HL-60/S4 (cell line): ENCODE measurements at regions not wholly inside any gene's neighbourhood (a gene's known extent, or its start where the extent isn't known, plus 50 kb on each side); places are given as distances from the start of the nearest gene placed in this dataset.

Experiments used
- in situ Hi-C: fragments of 300-500 bp; cut with MboI; formaldehyde crosslinking; loops from 2 replicates; pipeline ENCODE4 v1.14.3; 2022; ENCODE audit warnings: low sequenced_read_pairs

DNA sequence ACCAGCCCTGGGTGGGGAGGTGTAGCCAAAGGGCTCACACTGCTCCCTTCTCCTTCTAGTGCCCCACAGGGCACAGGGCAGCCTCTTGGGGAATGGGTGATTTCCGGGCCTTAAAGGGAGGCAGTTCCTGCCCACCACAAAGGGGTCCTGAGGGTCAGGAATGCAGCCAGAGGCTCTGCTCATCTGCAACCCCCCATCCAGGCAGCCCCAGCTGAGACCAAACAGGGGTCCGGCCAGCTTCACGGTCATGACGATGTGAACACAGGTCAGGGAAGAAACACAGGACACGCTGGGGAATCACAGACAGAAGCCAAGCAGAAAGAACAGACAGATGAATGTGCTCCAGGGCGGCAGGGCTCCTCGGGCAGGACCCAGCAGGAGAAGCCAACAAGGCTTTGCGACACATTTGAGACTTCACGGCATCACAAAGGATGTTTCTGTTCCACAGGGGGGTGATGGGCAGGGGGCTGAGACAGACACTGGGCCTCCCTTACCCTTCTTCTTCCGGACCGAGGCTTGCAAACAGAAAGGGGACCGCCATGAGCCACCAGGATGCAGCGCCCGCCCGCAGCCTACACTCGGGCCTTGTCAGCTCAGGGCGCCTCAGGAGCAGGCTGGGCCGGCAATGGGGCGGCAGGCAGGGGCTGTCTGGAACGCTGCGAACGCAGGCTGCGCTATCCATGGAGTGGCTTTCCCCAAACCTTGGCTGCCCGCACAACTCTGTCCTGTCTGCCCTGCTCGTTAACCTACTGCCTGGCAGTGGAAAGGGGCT, 101.9 kb downstream of the CTTN start:
- in situ Hi-C loops: no loop called here

DNA sequence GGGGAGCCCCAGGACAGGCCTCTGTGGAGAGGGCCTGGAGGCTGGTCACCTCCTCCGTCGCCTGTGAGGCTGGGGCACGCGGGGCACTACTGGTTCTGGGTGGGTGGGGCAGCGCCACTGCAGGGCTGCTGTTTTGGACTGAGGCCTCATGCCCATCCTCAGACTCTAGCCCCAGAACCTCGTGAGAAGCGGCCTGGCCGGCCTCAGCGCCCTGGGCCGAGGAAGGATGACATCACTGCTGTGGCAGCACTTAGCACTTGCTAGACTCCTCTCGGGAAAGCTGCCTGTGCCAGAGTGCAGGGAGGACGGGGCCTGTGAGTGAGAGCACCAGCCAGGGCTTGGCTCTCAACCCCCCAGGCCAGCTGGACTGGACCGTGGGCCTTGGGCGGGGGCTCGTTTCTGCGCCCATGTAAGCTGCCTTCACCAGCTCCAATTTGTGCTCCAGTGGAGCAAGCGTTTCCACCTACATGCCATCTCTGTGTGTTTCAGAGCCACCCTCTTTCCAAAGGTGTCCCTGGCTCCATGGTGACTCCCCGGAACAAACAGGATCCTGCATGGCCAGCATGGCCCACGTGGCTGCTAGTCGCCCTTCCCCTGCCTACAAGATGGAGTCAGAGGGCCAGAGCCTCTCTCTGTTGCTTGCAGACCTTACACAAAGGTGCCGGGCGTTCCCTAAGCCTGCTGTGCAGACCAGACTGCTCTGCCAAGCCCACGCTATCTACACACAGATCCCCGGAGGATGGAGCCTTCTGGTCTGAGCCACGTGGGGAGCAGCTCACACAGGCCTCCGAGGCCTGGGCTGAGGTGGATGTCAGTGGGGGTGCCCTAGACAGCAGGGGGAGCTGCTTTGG, 102.9 kb downstream of the CTTN start:
- in situ Hi-C loops: no loop called here

GRCh38 chr11:70501933-70502540, 103.7 kb downstream of the CTTN start:
- in situ Hi-C loops: no loop called here

GRCh38 chr11:70502677-70503467, 104.5 kb downstream of the CTTN start:
- in situ Hi-C loops: no loop called here

GRCh38 chr11:70503468-70504221, 105.3 kb downstream of the CTTN start:
- in situ Hi-C loops: no loop called here

DNA sequence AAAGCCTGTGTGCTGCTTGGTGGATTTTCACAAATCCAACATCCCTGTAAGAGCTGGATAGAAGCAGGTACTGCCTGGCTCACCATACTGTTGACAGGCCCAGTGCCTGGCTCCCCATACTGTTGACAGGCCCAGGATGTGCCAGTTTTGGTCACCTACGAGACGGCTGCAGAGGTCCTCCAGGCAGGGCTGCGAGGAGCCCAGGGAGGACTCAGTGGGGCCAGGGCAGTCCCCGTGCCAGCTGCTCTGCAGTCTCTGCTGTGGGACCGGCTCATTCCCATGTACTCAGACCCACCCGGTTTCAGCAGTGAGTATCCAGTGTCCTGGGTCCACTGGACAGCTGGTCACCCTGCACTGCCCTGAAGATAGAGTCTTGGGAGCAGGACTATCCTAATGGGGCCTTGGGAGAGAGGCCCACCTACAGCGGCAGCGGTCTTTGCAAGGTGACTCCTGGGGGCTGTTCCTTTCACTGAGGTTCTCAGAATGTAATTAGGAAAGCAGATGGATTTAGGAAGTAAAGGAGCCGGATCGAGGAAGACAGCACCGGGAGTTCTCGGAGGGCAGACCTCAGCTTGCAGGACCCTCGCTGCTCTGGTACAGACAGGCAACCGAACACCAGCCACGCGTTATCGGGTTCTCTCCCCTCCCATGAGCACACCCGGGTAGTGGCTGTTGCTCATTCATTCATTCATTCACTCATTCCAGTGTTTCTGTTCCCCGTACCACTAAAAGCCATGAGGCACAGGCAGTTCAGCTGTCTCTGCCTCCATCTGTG, 106.1 kb downstream of the CTTN start:
- in situ Hi-C loops: no loop called here

DNA sequence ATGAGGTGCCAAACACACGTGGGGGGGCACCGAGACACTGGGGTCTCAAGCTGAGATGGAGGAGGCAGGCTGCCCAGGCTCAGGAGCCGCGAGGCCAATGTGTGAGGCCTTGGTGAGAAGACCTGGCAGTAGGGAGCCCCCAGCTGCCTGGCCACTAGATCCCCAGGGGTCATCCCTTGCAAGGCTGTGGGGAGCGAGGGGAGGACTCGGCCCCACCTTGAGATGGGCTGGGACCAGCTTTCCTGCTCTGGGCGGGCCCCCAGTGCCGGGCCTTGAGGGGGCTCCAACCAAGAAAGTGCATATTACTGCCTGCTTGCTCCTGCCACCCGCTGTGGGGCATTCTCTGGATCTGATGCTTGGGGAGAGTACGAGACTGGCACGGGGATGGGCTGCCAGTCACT, 107.0 kb downstream of the CTTN start:
- in situ Hi-C loops: no loop called here

- in situ Hi-C loops: no loop called here
Observed at GRCh38 chr11:70505761-70506657, 107.7 kb downstream of the CTTN start.

GRCh38 chr11:70506658-70506970, 108.3 kb downstream of the CTTN start:
- in situ Hi-C loops: no loop called here

DNA sequence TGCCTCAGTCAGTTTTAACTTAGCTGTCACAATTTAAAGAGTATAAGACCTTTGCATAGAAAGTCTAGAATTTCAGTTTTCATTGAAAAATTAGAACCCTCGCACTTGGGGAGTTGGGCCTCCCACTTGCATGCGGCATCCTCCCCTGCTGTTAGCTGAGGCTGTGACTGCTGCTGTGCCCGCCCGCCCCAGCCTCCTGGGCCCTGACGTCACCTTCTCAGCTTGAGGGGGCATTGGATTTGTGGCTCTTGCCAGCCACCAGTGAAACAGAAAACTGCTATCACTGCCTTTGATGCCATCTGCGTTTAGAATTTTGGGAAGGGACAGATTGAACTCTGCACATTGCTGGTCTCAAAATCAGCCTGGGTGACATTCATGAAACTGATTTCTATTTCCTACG, 108.7 kb downstream of the CTTN start:
- in situ Hi-C loops: no loop called here

DNA sequence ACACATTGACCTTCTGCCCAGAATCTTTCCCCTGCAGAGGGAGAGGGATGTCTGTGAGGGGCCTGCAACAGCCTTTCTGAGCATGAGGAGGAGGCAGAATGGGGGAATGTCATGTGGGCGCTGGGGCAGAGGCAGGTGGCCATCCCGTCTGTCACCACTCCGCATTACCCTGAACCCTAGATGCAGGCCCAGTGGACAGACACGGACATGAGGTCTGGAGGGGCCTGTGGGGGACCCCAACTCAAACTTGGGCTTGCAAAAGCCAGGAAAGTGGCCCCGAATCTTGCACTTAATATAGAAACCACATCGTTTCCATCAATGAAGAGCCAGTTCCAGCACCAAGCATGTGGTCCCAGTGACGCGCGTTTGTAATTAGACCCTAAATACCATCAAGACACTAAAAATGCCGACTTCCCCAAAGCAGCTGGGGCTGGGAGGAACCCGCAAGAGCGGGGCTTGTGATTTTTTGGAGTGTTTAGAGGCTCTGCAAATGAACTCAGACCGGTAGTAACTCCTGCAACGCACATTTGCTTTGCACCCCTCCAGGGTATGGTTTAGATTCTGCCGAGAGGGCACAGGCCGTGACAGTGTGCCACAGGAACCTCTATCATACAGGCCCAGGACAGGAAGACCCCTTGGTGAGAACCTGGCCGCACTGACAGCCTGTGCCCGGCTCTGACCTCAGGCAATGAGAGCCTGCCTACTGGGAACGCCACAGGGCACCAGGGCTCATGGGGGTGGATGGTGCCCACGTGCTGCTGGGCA, 109.3 kb downstream of the CTTN start:
- in situ Hi-C loops: no loop called here

- in situ Hi-C loops: no loop called here
Observed at GRCh38 chr11:70508231-70508480, 109.8 kb downstream of the CTTN start.

GRCh38 chr11:70509476-70509875, 111.1 kb downstream of the CTTN start:
- in situ Hi-C loops: no loop called here

DNA sequence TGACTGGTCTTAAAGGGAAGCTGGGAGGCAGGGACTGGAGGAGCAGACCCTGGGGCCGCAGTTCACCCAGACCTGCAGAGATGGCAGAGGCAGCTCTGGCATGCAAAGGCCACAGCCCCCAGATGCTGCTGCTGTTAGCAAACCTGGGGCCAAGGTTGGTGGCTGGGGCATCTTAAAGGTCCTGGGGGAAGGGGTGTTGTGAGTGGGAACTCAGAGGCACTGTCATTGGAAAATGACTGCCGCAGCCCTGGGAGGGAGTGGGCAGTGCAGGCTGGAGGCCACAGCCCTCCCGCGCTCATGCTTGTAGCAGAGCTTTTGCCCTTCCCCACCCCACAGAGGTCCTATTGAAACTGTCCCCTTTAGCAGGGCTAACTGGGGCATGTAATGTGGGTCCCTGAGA, 111.8 kb downstream of the CTTN start:
- in situ Hi-C loops: no loop called here

- in situ Hi-C loops: no loop called here
Observed at GRCh38 chr11:70510571-70510970, 112.2 kb downstream of the CTTN start.

DNA sequence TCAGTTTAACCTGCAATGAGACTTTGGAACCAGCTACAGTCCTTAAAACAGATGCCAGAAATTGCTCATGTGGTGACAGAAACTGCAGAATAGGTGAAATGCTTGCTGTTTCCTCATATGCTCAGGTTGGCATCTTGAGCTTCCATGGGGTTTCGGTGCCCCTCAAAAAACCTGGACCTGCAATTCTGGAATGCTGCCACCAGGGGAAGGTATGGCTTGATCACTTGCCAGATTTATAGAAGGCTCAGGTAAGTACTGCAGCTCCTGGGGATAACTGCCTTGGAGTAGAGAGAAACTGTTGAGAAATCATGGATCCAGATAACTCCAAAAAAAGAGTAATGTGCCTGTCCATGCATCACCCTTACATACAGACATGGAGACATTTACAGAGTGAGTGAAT, 113.0 kb downstream of the CTTN start:
- in situ Hi-C loops: no loop called here

DNA sequence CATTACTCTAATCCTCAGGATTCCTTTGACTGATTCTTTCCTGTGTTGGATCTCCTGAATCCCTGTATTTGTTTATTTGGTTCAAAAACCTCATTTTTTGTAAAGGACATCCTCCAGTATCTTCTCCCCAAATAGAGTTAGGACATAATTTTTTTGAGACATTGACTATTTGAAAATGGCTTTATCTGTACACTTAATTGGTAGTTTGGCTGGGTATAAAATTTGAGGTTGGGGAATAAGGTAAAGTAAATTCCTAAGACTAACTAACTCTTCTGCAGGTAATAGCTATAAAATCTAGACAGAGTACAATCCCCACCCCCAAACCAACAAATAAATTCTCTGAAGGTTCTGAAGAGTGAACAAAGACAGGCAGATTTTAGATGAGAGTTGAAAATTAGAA, 114.4 kb downstream of the CTTN start:
- in situ Hi-C loops: no loop called here

- in situ Hi-C loops: no loop called here
Observed at GRCh38 chr11:70517203-70517602, 118.9 kb downstream of the CTTN start.
